NCI-H2196 (cell line): ENCODE measurements at regions not wholly inside any gene's neighbourhood (a gene's known extent, or its start where the extent isn't known, plus 50 kb on each side); places are given as distances from the start of the nearest gene placed in this dataset.

ENCODE experiments used
- DNase-seq: peaks from one replicate; lab custom pipeline; 2025; ENCODE audit not compliant: unreplicated experiment; lab: John Stamatoyannopoulos, UW

DNA sequence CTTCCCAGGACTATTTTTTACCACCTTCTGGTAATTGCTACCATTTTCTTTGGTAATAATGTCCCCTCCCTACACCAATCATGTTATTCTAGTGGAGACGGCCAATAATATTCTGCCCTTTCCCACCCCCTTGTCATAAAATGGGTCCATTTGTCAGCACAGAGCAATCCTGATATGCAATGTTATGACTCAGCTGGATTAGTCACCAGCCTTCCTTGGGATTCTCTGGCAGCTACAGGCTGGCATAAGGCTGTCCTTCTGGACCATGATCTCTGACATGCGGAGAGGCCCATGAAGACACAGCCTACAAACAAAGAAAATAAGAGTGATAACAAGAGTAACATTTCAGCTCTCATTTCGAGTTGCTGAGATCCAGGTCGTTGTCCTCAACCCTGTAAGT lies 222.0 kb upstream of the CPNE8 start:
- no peak for DNase-seq

DNA sequence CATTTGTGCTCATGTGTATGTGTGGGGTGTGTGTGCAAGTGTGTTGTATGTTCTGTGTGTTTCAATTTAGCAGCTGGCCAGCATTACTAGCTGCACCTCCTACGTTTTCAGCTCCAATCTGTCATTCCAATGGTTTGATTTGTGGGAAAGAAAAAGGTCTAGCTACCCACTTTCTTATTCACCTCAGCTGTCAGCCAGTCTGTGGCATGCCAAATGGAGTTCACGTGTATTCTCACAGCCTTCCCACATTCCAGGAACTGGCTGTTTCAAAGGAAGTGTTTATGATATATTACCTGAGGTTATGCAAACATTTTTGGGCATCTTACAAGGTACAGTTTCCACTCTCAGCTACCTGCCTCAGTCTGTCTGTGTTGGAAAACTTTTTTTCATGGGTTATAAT lies 220.2 kb upstream of the CPNE8 start:
- DNase-seq: no peak

DNA sequence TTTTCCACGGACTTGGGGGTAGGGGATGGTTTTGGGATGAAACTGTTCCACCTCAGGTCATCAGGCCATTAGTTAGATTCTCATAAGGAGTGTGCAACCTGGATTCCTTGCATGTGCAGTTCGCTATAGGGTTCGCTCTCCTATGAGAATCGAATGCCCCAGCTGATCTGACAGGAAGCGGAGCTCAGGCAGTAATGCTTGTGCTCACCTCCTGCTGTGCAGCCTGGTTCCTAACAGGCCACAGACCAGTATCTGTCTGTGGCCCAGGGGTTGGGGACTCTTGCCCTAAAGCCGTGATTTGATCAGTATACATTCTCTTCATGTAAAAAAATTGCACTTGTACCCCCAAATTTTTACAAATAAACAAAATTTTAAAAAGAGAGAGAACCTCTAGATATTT lies 219.4 kb upstream of the CPNE8 start:
- DNase-seq: no peak

DNA sequence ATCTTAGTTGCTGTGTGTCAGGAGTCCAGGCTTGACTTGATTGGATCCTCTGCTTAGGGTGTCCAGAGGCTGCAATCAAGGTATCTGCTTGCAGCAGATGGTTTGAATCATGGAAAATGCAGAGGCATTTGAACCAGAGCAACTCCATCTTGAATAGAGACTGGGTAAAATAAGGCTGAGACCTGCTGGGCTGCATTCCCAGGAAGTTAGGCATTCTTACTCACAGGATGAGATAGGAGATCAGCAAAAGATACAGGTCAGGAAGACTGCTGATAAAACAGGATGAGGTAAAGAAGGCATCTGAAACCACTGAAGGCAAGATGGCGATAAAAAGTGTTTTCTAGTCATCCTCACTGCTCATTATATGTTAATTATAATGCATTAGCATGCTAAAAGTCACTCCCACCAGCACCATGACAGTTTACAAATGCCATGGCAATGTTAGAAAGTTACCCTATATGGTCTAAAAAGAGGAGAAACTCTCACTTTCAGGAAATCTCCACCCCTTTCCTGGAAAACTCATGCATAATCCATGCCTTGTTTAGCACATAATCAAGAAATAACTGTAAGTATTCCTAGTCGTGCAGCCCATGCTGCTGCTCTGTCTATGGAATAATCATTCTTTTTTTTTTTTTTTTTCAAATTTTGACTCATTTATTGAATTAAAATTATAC lies 218.3 kb upstream of the CPNE8 start:
- DNase-seq: no peak

DNA sequence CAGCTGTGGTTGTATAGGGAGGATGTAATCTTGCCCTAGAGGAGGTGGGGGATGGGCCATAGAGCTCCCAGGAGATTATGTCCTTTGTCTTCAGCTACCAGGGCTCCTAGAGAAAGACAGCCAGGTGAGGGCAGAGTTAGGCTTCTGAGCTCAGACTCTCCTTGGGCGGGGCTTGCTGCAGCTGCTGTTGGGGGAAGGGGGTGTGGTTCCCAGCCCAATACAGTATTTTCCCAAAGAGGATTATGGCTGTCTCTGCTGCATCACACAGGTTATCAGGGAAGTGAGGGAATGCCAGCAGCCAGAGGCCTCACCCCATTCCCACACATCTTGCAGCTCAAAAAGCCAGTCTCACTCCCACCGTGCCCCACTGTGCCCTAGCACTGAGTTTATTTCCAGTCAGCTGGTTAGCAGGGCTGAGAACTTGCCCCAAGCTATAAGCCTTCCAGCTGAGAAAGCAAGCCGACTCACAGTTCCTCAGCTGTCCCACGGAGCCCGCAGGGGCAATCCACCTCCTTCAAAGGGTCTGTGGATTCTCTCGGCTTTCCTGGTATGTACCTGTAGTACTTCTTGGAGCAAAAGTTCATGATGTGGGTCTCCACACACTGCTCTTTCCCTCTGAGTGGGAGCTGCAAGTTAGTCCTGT lies 217.3 kb upstream of the CPNE8 start:
- no peak for DNase-seq

DNA sequence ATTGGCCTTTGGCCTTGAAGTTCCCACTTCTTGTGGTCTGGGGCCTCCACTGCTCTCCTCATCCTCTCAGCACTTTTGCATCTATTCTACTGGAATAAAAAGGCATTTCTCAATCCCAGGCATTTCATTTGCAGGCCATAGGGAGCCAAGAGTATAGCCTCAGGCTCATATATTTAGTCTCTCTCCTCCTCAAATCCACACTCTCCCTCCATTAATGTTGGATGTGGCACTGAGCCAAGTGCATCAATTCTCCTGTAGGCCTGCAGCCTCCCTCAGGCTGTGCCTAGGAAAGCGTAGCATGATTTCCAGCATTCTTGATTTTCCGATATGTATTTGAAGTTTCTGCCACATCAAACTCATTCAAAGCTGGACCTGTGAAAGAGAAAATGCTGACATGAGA lies 211.5 kb upstream of the CPNE8 start:
- no peak for DNase-seq

- DNase-seq: no peak
These were observed 206.7 kb upstream of the CPNE8 start for GRCh38 chr12:39112064-39112463.

- no peak for DNase-seq
These were observed 199.7 kb upstream of the CPNE8 start for GRCh38 chr12:39105111-39105510.

- DNase-seq: peak; percentile 55
These were observed 198.3 kb upstream of the CPNE8 start for GRCh38 chr12:39103552-39104165.

DNA sequence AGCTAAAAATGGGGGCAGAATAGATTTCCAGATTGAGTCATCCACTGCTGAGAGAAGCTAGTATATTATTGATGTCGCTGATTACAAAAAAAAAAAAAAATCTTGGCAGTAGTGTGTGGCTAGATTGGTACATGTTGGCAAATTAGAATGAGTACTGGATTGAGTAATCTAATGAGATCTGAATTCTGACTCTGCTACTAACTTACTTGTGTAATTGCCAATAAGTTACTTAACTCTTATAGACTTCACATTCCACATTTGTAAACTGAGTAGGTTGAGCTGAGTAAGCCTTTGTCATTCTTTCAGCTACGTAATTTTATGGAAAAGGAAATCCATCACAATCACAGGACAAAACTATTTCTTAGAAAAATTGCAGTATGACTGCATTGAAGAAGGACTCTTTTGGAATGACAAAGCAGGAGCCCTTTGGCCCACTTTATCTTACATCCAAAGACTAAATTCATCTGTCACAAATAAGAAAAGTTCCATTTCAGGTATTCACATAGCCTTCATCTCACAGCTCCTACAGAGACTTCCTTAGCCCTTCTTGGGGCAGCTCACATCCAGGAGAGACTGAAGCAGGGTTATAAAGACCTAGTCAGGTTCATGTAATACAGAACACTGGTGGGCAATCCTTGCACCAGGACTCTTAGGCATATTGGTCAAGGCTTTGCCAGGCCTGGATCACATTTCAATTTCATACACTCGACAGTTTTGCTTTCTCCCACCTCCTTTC lies 197.3 kb upstream of the CPNE8 start:
- DNase-seq: no peak

- DNase-seq: no peak
These were observed 190.4 kb upstream of the CPNE8 start for GRCh38 chr12:39095636-39096330.

- DNase-seq: no peak
These were observed 176.5 kb upstream of the CPNE8 start for GRCh38 chr12:39081910-39082309.

DNA sequence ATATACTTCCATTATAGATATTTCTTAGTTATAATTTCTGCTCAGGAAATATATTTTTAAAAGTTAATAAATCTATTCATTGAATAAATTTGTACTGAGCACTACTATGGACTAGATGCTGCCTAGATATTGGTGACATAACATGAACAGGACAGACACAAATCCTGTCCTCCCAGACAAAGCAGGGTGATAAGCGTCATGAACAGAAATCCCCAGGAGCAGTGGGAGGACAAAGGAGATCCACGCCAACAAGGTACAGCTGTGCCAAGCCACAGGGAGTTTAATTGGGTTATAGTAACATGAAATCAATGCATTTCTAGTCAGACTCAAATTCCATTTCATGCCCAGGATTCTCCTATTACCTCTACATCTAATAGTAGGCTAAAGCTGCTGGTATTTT lies 171.8 kb upstream of the CPNE8 start:
- DNase-seq: no peak

GRCh38 chr12:39074063-39074462 lies 168.7 kb upstream of the CPNE8 start:
- DNase-seq: no peak

- DNase-seq: no peak
These were observed 167.3 kb upstream of the CPNE8 start for GRCh38 chr12:39072658-39073057.

GRCh38 chr12:39071611-39072010 lies 166.2 kb upstream of the CPNE8 start:
- no peak for DNase-seq

DNA sequence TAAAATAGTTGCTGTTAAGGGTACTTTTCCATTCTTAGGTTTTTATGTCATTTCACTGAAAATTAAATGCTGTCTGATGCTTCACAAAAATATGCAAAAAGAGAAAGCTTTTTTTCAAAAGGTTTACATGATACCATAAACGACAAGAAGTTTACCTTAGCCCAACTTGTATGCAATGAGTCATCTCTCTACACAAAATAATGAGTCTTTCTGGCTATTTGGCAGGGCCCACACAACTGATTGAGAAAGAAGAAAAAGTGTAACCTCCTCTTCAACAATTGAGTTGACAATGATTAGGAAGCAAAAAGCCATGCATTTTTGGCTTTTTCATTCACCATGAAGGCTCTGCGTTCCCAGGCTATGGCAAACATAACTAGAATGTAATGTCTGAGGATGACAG lies 165.4 kb upstream of the CPNE8 start:
- DNase-seq: no peak

GRCh38 chr12:39065455-39065854 lies 160.1 kb upstream of the CPNE8 start:
- no peak for DNase-seq

DNA sequence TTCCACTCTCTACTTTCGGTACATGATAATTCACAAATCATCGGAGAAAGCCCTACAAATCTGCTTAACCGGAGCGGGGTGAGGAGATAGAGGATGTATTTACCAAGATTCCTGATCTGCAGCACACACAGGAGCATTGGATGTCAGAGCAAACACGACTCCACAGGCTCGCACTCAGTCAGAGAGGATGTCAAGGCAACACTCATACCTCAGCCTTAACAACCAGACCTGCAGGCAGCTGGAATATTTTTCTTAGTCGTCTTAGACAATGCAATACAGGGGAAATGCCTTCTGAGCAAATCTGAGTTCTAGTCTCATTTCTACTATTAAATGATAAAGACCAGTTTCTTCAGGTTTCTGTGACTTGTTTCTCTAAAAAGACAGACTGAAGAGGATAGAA lies 159.3 kb upstream of the CPNE8 start:
- no peak for DNase-seq

GRCh38 chr12:39062266-39062996 lies 157.0 kb upstream of the CPNE8 start:
- DNase-seq: no peak

GRCh38 chr12:39061576-39061975 lies 156.2 kb upstream of the CPNE8 start:
- DNase-seq: no peak
